ENCODE measurements at regions not wholly inside any gene's neighbourhood (a gene's known extent, or its start where the extent isn't known, plus 50 kb on each side); places are given as distances from the start of the nearest gene placed in this dataset.

- Histone ChIP-seq H3K9me3 (no peaks in the 10 kb centered on the region), H3K36me3 (no peaks in the 10 kb centered on the region), H3K27me3 (no peaks in the 10 kb centered on the region), H3K4me3 (no peak overlapping the region), H3K27ac (no peak overlapping the region), H3K4me1 (no peaks in the 10 kb centered on the region)
- DNase-seq: no peak
- intact Hi-C loops (cut with DNase I; ENCODE audit: low total_unique reads): no loop called here
- TF ChIP-seq CTCF (IDR thresholded peaks at IDR 0.05): no peak
These were observed 921.1 kb downstream of the SOCS6 start for GRCh38 chr18:71209944-71210343.

GRCh38 chr18:71194438-71194837 lies 905.6 kb downstream of the SOCS6 start:
- Histone ChIP-seq H3K36me3 (no peaks in the 10 kb centered on the region), H3K4me3 (no peak overlapping the region), H3K27ac (no peak overlapping the region), H3K9me3 (no peaks in the 10 kb centered on the region), H3K27me3 (no peaks in the 10 kb centered on the region), H3K4me1 (no peaks in the 10 kb centered on the region)
- DNase-seq: no peak
- TF ChIP-seq CTCF (IDR thresholded peaks at IDR 0.05): no peak
- intact Hi-C loops (cut with DNase I; ENCODE audit: low total_unique reads): no loop called here

- no peak overlapping the region for H3K27ac ChIP-seq
- no peaks in the 10 kb centered on the region for H3K36me3 ChIP-seq
- H3K4me1 ChIP-seq: no peaks in the 10 kb centered on the region
- DNase-seq: no peak
- intact Hi-C loops (cut with DNase I; ENCODE audit: low total_unique reads): no loop called here
- no peaks in the 10 kb centered on the region for H3K9me3 ChIP-seq
- H3K4me3 ChIP-seq: no peak overlapping the region
- no peak for TF ChIP-seq CTCF (IDR thresholded peaks at IDR 0.05)
- no peaks in the 10 kb centered on the region for H3K27me3 ChIP-seq
These were observed 900.7 kb downstream of the SOCS6 start for GRCh38 chr18:71189581-71189980.

- Histone ChIP-seq H3K9me3 (no peaks in the 10 kb centered on the region), H3K4me1 (no peaks in the 10 kb centered on the region), H3K4me3 (no peak overlapping the region), H3K36me3 (no peaks in the 10 kb centered on the region), H3K27me3 (no peaks in the 10 kb centered on the region), H3K27ac (no peak overlapping the region)
- no peak for TF ChIP-seq CTCF (IDR thresholded peaks at IDR 0.05)
- no peak for DNase-seq
- intact Hi-C loops (cut with DNase I; ENCODE audit: low total_unique reads): no loop called here
These were observed 879.8 kb downstream of the SOCS6 start for GRCh38 chr18:71168557-71169145.

GRCh38 chr18:71136487-71136886 lies 847.6 kb downstream of the SOCS6 start:
- no peaks in the 10 kb centered on the region for H3K36me3 ChIP-seq
- DNase-seq: no peak
- no peaks in the 10 kb centered on the region for H3K27me3 ChIP-seq
- no peak overlapping the region for H3K4me3 ChIP-seq
- intact Hi-C loops (cut with DNase I; ENCODE audit: low total_unique reads): no loop called here
- H3K27ac ChIP-seq: peak overlapping the region; percentile 45 to 50
- no peaks in the 10 kb centered on the region for H3K9me3 ChIP-seq
- no peak for TF ChIP-seq CTCF (IDR thresholded peaks at IDR 0.05)
- peaks cover 0 to 19% (median 6%) of the 10 kb centered on the region in 4 donors for H3K4me1 ChIP-seq

GRCh38 chr18:71134122-71134521 lies 845.3 kb downstream of the SOCS6 start:
- no peaks in the 10 kb centered on the region for H3K36me3 ChIP-seq
- H3K27me3 ChIP-seq: no peaks in the 10 kb centered on the region
- DNase-seq: no peak
- H3K4me3 ChIP-seq: no peak overlapping the region
- intact Hi-C loops (cut with DNase I; ENCODE audit: low total_unique reads): no loop called here
- TF ChIP-seq CTCF (IDR thresholded peaks at IDR 0.05): no peak
- H3K27ac ChIP-seq: no peak overlapping the region
- no peaks in the 10 kb centered on the region for H3K9me3 ChIP-seq
- peaks cover 0 to 19% (median 6%) of the 10 kb centered on the region in 4 donors for H3K4me1 ChIP-seq

Measured in tibial artery (tissue), 4 donors.